A673 (cell line): ENCODE measurements at regions not wholly inside any gene's neighbourhood (a gene's known extent, or its start where the extent isn't known, plus 50 kb on each side); places are given as distances from the start of the nearest gene placed in this dataset.

Source experiments
- EZH2 ChIP-seq: fragments of 200-600 bp; sonication (generic); IDR thresholded peaks from 2 replicates; pipeline ENCODE4 v1.6.1; 2017; ENCODE audit warnings: borderline replicate concordance, low read depth, mild to moderate bottlenecking, mixed read lengths, antibody characterized with exemption, low read length; ENCODE audit not compliant: poor library complexity, severe bottlenecking
- TF ChIP-seq, protein P1 (sequence below): fragments of 300-800, 200-600 bp; sonication (generic); conservative IDR thresholded peaks from 2 replicates; pipeline ENCODE4 v1.5.1; 2017; ENCODE audit warnings: low read depth, mild to moderate bottlenecking, antibody characterized with exemption, low read length, moderate library complexity, mixed read lengths

DNA sequence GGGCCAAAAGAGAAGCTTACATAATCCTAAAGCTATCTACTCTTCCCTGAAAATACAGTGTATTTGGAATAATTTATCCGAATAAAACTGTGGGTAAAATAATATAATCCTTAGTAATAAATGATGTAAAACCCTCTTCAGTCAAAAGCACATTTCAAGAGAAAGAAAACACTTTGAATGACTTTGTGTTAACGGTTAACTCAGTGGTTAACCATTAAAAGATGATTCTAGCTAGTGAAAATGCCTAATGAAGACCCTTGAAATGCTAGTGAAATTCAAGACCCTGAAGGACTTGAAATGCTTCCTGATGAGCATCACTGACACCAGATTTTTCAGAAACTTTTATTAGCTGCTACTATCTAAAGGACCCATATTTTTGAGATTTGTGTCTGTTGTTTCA is 70.7 kb downstream of the COX7C start:
- TF ChIP-seq, protein P1, sequence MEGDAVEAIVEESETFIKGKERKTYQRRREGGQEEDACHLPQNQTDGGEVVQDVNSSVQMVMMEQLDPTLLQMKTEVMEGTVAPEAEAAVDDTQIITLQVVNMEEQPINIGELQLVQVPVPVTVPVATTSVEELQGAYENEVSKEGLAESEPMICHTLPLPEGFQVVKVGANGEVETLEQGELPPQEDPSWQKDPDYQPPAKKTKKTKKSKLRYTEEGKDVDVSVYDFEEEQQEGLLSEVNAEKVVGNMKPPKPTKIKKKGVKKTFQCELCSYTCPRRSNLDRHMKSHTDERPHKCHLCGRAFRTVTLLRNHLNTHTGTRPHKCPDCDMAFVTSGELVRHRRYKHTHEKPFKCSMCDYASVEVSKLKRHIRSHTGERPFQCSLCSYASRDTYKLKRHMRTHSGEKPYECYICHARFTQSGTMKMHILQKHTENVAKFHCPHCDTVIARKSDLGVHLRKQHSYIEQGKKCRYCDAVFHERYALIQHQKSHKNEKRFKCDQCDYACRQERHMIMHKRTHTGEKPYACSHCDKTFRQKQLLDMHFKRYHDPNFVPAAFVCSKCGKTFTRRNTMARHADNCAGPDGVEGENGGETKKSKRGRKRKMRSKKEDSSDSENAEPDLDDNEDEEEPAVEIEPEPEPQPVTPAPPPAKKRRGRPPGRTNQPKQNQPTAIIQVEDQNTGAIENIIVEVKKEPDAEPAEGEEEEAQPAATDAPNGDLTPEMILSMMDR, result no peak
- no peak for TF ChIP-seq EZH2
